ENCODE measurements at regions not wholly inside any gene's neighbourhood (a gene's known extent, or its start where the extent isn't known, plus 50 kb on each side); places are given as distances from the start of the nearest gene placed in this dataset.

DNA sequence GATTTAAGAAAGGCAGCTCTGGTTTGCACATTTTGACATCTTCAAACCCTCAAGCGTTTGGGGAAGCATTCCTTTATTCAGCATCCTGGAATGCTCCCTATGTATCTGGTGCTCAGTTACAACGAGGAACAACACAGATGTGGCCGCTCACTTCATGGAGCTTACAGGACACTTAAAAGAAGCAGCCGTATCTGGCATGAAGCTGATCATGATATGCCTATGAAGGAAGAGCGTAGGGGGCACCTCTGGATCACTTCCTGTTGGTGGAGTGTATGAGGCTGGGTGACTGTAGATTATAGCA is 72.3 kb upstream of the TP53I11 start:
- TF ChIP-seq POLR2A (IDR thresholded peaks at IDR 0.05; ENCODE audit: low read depth, low read length) = no peak
- no peak for TF ChIP-seq POLR2AphosphoS5 (IDR thresholded peaks at IDR 0.05; ENCODE audit: low read depth, low read length)

All from GM12892 (cell line).